ENCODE measurements at regions not wholly inside any gene's neighbourhood (a gene's known extent, or its start where the extent isn't known, plus 50 kb on each side); places are given as distances from the start of the nearest gene placed in this dataset.

DNA sequence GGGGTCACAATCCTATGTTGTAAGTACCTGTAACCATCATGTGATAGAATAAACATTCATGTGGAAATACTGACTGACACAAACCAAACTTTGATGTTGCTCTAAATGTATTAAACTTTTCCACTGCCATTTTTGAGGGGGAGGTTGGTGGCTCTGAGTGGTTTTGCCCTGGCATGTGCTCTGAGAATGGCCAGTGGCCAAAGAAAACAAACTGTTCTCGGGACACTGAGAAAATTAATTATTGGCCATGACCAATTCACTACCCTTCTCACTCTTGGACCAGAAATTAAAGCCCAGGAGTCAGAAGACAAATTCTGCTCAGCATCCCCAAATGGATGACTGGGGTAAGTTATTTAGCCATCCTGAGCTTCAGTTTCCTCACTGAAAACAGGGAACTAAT lies 195.9 kb downstream of the XPNPEP1 start:
- TF ChIP-seq, protein P1, sequence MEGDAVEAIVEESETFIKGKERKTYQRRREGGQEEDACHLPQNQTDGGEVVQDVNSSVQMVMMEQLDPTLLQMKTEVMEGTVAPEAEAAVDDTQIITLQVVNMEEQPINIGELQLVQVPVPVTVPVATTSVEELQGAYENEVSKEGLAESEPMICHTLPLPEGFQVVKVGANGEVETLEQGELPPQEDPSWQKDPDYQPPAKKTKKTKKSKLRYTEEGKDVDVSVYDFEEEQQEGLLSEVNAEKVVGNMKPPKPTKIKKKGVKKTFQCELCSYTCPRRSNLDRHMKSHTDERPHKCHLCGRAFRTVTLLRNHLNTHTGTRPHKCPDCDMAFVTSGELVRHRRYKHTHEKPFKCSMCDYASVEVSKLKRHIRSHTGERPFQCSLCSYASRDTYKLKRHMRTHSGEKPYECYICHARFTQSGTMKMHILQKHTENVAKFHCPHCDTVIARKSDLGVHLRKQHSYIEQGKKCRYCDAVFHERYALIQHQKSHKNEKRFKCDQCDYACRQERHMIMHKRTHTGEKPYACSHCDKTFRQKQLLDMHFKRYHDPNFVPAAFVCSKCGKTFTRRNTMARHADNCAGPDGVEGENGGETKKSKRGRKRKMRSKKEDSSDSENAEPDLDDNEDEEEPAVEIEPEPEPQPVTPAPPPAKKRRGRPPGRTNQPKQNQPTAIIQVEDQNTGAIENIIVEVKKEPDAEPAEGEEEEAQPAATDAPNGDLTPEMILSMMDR (conservative IDR thresholded peaks at IDR 0.05 in 1 of 2, IDR thresholded peaks at IDR 0.05 in 1 of 2; ENCODE audit: extremely low read depth in 1 of 2, insufficient read depth in 1 of 2, low read depth in 1 of 2, low read length in 2 of 2): no peak
- no peak for TF ChIP-seq EZH2 (IDR thresholded peaks at IDR 0.05; ENCODE audit: borderline replicate concordance, low read length)
